NB4 (cell line): ENCODE measurements at regions not wholly inside any gene's neighbourhood (a gene's known extent, or its start where the extent isn't known, plus 50 kb on each side); places are given as distances from the start of the nearest gene placed in this dataset.

Source experiments
- MAX ChIP-seq: IDR thresholded peaks from 2 replicates; pipeline ENCODE4 v1.6.1; 2011; ENCODE audit warnings: low read depth, low read length
- MYC ChIP-seq: IDR thresholded peaks from 2 replicates; pipeline ENCODE4 v1.6.1; 2011; ENCODE audit warnings: low read depth, low read length
- POLR2A ChIP-seq: IDR thresholded peaks from 2 replicates; pipeline ENCODE4 v1.6.1; 2011; ENCODE audit warnings: mild to moderate bottlenecking; ENCODE audit not compliant: insufficient read length; ENCODE audit errors: extremely low read depth
- TF ChIP-seq, protein P1 (sequence below): IDR thresholded peaks from one replicate; pipeline ENCODE4 v1.5.1; 2012; ENCODE audit warnings: low read depth, low read length

GRCh38 chr9:16202914-16203728 is 650.3 kb downstream of the CCDC171 start:
- TF ChIP-seq, protein P1, sequence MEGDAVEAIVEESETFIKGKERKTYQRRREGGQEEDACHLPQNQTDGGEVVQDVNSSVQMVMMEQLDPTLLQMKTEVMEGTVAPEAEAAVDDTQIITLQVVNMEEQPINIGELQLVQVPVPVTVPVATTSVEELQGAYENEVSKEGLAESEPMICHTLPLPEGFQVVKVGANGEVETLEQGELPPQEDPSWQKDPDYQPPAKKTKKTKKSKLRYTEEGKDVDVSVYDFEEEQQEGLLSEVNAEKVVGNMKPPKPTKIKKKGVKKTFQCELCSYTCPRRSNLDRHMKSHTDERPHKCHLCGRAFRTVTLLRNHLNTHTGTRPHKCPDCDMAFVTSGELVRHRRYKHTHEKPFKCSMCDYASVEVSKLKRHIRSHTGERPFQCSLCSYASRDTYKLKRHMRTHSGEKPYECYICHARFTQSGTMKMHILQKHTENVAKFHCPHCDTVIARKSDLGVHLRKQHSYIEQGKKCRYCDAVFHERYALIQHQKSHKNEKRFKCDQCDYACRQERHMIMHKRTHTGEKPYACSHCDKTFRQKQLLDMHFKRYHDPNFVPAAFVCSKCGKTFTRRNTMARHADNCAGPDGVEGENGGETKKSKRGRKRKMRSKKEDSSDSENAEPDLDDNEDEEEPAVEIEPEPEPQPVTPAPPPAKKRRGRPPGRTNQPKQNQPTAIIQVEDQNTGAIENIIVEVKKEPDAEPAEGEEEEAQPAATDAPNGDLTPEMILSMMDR, result no peak
- TF ChIP-seq POLR2A, result no peak
- TF ChIP-seq MAX, result no peak
- TF ChIP-seq MYC, result no peak
